OCI-LY1 (cell line): ENCODE measurements at regions not wholly inside any gene's neighbourhood (a gene's known extent, or its start where the extent isn't known, plus 50 kb on each side); places are given as distances from the start of the nearest gene placed in this dataset.

ENCODE experiments used
- H2AFZ ChIP-seq: fragments of 200-600 bp; sonication (generic), shearing (Covaris generic); 2 replicates; pipeline ENCODE4 v1.6.0; 2014; ENCODE audit warnings: antibody characterized with exemption, mild to moderate bottlenecking, low read length
- H3F3A ChIP-seq: fragments of 200-600 bp; sonication (generic), shearing (Covaris generic); 2 replicates; pipeline ENCODE4 v1.6.0; 2014; ENCODE audit warnings: mild to moderate bottlenecking, antibody characterized with exemption, low read length, moderate library complexity; ENCODE audit not compliant: insufficient read depth
- H3K27ac ChIP-seq: fragments of 200-600 bp; sonication (generic); 2 replicates; pipeline ENCODE4 v1.5.1; 2014; ENCODE audit warnings: low read length, mixed run types, mild to moderate bottlenecking, low read depth; ENCODE audit not compliant: poor library complexity, severe bottlenecking
- H3K27me3 ChIP-seq: fragments of 200-600 bp; sonication (generic); 2 replicates; pipeline ENCODE4 v1.6.0; 2014; ENCODE audit warnings: antibody characterized with exemption, mild to moderate bottlenecking, low read length, moderate library complexity; ENCODE audit not compliant: insufficient read depth
- H3K36me3 ChIP-seq: fragments of 200-600 bp; sonication (generic); 2 replicates; pipeline ENCODE4 v1.6.1; 2014; ENCODE audit warnings: mild to moderate bottlenecking, antibody characterized with exemption, low read length, moderate library complexity, mixed read lengths; ENCODE audit not compliant: insufficient read depth
- H3K4me1 ChIP-seq: fragments of 200-600 bp; sonication (generic); 2 replicates; pipeline ENCODE4 v1.5.1; 2014; ENCODE audit warnings: mild to moderate bottlenecking, low read length, moderate library complexity; ENCODE audit not compliant: insufficient read depth, severe bottlenecking
- H3K4me2 ChIP-seq: fragments of 200-600 bp; sonication (generic), shearing (Covaris generic); 2 replicates; pipeline ENCODE4 v1.6.1; 2014; ENCODE audit warnings: low read length
- H3K4me3 ChIP-seq: fragments of 200-600 bp; sonication (generic); 2 replicates; pipeline ENCODE4 v1.5.1; 2014; ENCODE audit warnings: low read length, low read depth, mild to moderate bottlenecking, mixed read lengths; ENCODE audit not compliant: poor library complexity, severe bottlenecking
- H3K79me2 ChIP-seq: fragments of 200-600 bp; shearing (Covaris generic); 2 replicates; pipeline ENCODE4 v1.6.1; 2016; ENCODE audit warnings: mixed run types, low read length, mixed read lengths; ENCODE audit not compliant: insufficient read depth
- H3K9ac ChIP-seq: fragments of 200-600 bp; sonication (generic), shearing (Covaris generic); 2 replicates; pipeline ENCODE4 v1.6.1; 2014; ENCODE audit warnings: mild to moderate bottlenecking, low read length, mixed read lengths
- H3K9me2 ChIP-seq: fragments of 200-600 bp; sonication (generic), shearing (Covaris generic); 2 replicates; pipeline ENCODE4 v1.6.1; 2014; ENCODE audit warnings: low read depth, mild to moderate bottlenecking, low read length, mixed read lengths
- H3K9me3 ChIP-seq: fragments of 200-600 bp; shearing (Covaris generic); 2 replicates; pipeline ENCODE4 v1.6.1; 2014; ENCODE audit warnings: low read length, mixed read lengths
- H4K20me1 ChIP-seq: fragments of 200-600 bp; sonication (generic), shearing (Covaris generic); 2 replicates; pipeline ENCODE4 v1.6.0; 2016; ENCODE audit warnings: mild to moderate bottlenecking, low read length; ENCODE audit not compliant: insufficient read depth
- CTCF ChIP-seq: fragments of 200-600 bp; sonication (generic), shearing (Covaris generic); IDR thresholded peaks from 2 replicates; pipeline ENCODE4 v1.5.1; 2017; ENCODE audit warnings: mild to moderate bottlenecking, antibody characterized with exemption, low read length, moderate library complexity, mixed read lengths
- EZH2 ChIP-seq: fragments of 200-600 bp; sonication (generic), shearing (Covaris generic); IDR thresholded peaks from 2 replicates; pipeline ENCODE4 v1.8.0; 2017; ENCODE audit warnings: borderline replicate concordance, mixed run types, mild to moderate bottlenecking, antibody characterized with exemption, low read length, moderate library complexity, mixed read lengths

DNA sequence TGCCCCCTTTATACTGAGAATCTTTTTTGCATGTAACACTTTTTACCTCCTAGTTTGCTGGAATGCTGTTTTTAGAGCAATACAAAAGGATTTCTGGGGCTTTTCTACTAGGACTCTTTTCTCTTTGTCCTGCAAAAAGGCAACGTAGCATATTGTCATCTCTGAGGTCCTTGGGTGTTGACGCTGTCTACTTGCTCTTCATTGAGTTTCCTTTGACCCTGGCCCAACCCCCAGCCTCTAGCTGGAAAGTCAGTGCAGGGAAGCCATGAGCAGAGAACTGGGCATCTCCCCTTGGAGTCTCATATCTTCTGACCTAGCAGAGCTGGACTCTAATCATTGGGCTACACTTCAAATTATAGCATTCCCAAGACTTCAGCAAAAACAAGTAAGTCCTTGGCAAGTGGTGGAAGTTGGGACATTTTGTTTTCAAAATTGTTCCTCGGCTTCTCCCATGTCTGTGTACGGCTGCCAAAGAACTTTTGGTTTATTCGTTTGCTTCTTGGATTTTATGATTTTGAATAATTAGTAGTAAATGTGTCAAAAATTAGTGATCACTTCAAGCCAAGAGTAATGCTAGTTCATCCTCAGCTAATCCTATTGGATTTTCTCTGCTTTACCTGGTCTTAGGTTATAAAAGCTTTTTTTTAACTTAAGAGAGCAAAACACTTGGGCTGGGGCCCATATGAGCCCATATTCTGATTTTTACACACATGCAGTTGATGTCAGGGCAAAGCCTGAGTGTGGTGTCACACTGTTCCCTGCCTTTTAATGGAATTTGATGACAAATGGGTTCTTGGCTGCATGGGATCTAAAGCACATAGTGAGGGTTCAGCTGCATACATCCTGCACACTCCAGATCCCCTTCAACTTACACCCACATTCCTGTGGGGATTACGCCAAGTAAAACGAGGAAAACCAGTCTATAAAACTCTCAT is 419.5 kb upstream of the C2CD4B start:
- H3K4me2 ChIP-seq = no peak overlapping the region
- H3K27me3 ChIP-seq = no peaks in the 10 kb centered on the region
- H2AFZ ChIP-seq = no peak overlapping the region
- H3K79me2 ChIP-seq = no peaks in the 10 kb centered on the region
- H3F3A ChIP-seq = no peaks in the 10 kb centered on the region
- no peak overlapping the region for H3K27ac ChIP-seq
- no peak overlapping the region for H3K4me3 ChIP-seq
- H3K9me2 ChIP-seq = no peaks in the 10 kb centered on the region
- no peaks in the 10 kb centered on the region for H3K9me3 ChIP-seq
- TF ChIP-seq CTCF = no peak
- no peak for TF ChIP-seq EZH2
- no peak overlapping the region for H3K9ac ChIP-seq
- no peaks in the 10 kb centered on the region for H3K36me3 ChIP-seq
- no peaks in the 10 kb centered on the region for H3K4me1 ChIP-seq
- H4K20me1 ChIP-seq = no peaks in the 10 kb centered on the region

GRCh38 chr15:62588938-62589670 is 424.0 kb upstream of the C2CD4B start:
- no peaks in the 10 kb centered on the region for H3K9me3 ChIP-seq
- no peak overlapping the region for H3K9ac ChIP-seq
- no peaks in the 10 kb centered on the region for H3K79me2 ChIP-seq
- H3F3A ChIP-seq = no peaks in the 10 kb centered on the region
- TF ChIP-seq CTCF = no peak
- no peaks in the 10 kb centered on the region for H4K20me1 ChIP-seq
- no peaks in the 10 kb centered on the region for H3K4me1 ChIP-seq
- no peak overlapping the region for H2AFZ ChIP-seq
- H3K36me3 ChIP-seq = no peaks in the 10 kb centered on the region
- H3K4me2 ChIP-seq = no peak overlapping the region
- no peak overlapping the region for H3K4me3 ChIP-seq
- H3K27me3 ChIP-seq = no peaks in the 10 kb centered on the region
- H3K27ac ChIP-seq = no peak overlapping the region
- H3K9me2 ChIP-seq = no peaks in the 10 kb centered on the region

DNA sequence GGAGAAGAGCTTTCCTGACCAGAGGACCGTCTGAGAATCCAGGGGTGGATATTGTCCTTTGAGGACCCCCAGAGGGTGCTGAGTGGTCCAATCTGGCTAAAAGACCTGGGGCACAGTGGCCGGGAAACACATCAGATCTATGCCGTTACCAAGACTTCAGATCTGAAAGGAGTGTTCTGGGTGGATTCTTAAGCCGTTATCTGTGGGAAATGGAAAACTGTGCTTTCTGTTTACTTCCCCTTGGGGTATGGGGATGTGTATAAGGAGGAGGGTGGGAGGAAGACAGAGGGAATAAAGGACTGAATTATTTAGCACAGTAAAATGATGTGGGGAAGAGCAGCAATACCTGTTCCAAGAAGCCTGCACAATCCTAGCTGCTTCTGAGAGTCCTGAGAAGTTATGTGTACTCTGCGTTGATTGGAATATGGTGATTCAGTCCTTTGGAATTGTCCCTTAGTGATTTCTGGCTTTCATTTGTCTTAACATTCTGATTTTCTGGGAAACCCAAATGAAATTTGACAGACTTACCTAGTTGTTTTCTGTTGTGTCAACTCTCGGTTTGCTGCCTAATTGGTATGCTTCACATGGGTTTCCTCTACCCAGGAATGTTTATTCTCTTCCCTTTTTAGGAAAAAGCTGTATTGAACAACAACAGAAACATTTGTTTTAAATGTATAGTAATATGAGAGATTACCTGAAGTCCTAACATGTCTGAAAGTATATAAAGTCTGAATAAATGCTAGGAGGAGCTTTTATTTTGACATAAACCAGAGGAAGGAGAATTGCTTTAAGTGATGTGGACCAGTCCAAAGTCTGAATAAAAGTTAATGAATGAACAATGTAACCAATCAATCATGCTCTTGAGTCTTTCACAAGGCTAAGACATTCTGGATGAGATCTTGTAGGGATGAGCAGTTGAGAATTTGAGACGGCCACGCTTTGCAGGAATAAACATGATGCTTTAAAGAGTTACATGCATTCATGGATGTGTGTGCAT is 427.1 kb upstream of the C2CD4B start:
- H2AFZ ChIP-seq = no peak overlapping the region
- H3K4me3 ChIP-seq = no peak overlapping the region
- no peaks in the 10 kb centered on the region for H3K79me2 ChIP-seq
- no peaks in the 10 kb centered on the region for H3K27me3 ChIP-seq
- no peaks in the 10 kb centered on the region for H3K36me3 ChIP-seq
- H3K4me1 ChIP-seq = no peaks in the 10 kb centered on the region
- H4K20me1 ChIP-seq = no peaks in the 10 kb centered on the region
- no peak for TF ChIP-seq EZH2
- no peak for TF ChIP-seq CTCF
- H3K4me2 ChIP-seq = no peak overlapping the region
- H3F3A ChIP-seq = no peaks in the 10 kb centered on the region
- no peaks in the 10 kb centered on the region for H3K9me2 ChIP-seq
- H3K9me3 ChIP-seq = no peaks in the 10 kb centered on the region
- no peak overlapping the region for H3K9ac ChIP-seq
- H3K27ac ChIP-seq = no peak overlapping the region
